Central memory CD4-positive, alpha-beta T cell (primary cell): ENCODE measurements at regions not wholly inside any gene's neighbourhood (a gene's known extent, or its start where the extent isn't known, plus 50 kb on each side); places are given as distances from the start of the nearest gene placed in this dataset.
"Not testable (repeated sequence)": the region's sequence is repeated elsewhere in the genome, so short reads cannot be mapped to it uniquely, and the experiment has no call there.

Experiments used
- DNase-seq: peaks from one replicate; pipeline ENCODE4 v3.0.0; 2022

DNA sequence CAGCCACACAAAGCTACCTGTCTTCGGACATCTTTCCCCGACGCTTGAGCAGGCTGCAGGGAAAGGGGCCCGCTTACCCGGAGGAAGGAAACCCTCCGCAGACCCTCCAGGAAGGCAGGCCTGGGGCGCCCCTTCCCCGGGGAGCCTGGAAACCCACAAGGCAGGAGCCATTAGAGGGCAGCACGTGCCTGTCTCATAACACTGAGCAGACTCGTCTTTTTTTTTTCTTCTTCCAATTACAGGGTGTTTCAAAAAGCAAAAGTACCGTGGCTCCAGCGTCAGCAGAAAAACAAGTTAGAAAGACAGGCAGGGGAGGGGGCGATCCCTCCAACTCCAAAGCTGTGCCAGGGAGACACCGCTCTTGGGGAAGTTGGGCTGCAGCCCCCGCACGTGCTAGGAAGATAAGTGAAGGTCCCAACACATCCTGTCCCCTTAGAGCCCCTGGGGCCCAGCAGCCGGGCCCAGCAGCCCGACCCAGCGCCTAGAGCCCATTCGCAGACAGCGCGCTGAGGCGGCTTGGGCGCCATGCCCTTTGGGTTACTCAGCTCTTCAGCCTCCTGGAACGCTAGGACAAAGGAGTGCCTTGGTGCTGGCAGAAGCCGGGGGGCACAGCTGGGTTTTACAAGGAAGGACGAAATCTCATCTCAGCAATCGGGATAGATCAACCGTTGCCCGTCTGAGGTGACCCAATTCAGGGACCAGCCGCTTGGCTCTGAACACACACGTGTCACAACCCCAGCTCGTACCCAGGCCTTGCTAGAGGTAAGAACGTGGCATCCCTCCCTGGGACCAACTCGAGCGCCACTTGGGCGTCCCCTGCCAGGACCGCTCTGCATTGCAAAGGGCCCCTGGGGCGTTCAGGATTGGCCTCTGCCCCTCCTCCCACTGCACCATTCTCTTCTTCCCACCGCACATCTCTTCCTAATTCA lies 136.3 kb downstream of the LY86 start:
- peak; percentile 10 for DNase-seq

GRCh38 chr6:6725468-6726209 lies 137.1 kb downstream of the LY86 start:
- no peak for DNase-seq

DNA sequence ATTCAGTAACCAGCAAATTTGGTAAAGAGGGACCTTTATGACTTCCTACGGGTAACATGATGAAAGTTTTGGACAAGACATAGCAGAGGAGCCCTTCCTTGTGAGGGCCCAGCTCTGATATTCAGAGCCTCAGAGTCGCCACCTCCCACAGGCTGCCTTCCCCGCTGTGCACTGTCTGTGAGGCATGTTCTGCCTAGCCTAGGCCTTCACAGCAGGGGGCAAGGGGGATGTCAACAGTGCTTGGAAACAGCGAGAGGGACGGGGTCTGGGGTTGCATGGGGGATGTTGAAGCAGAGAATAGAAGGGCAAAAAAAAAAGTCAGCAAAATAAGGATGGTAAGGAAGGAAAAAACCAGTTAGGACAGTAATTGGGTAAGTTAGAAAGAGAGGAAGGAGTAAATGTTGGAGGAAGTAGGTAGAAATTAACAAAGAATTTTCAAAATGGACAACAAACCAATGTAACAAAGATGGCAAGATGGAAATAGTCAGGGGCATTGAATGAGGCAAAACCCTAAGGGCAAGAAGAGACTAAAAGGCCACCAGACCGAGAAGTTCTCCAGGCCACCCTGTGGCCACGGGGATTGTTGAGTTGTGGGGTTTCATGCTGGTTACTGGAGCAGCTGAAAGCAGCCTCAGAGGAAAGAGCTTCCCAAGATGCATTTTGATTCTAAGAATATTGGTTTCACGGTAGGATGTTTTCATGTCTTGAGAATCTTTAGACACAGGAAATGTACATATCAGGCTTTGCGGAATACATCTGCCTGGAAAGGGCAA lies 139.8 kb downstream of the LY86 start:
- no peak for DNase-seq

DNA sequence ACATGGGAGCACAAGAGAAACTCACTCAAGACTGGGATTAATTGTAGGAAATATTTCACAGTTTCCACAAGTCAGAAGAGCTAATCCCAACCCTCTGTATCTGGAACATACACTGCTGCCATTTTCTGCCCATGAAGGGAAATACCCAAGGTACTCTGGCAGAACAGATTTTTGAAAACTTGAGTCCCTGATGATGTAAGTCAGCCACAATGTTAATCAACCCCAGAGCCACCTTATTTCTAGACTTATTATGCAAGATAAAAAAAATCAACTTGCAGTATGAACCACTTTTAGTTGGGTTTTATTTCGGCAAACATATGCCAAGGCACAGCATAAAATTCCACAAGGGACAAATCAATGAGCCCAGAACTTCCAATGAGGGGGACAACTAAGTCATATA lies 141.5 kb downstream of the LY86 start:
- DNase-seq = no peak

DNA sequence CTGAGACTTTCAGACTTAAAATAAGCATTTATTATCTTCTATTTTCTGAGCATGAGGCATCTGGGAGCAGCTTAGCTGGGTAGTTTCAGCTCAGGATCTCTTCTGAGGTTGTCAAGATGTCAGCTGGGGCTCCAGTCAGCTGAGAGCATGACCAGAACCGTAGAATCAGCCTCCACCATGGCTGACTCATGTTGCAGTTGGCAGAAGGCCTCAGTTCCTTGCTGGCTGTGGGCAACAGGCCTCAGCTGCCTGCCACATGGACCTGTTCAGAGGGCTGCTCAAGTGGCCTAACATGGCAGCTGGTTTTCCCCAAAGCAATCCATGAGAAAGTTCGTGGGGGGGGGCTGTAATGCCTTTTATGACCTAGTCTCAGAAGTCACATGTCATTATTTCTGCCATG lies 142.3 kb downstream of the LY86 start:
- no peak for DNase-seq

DNA sequence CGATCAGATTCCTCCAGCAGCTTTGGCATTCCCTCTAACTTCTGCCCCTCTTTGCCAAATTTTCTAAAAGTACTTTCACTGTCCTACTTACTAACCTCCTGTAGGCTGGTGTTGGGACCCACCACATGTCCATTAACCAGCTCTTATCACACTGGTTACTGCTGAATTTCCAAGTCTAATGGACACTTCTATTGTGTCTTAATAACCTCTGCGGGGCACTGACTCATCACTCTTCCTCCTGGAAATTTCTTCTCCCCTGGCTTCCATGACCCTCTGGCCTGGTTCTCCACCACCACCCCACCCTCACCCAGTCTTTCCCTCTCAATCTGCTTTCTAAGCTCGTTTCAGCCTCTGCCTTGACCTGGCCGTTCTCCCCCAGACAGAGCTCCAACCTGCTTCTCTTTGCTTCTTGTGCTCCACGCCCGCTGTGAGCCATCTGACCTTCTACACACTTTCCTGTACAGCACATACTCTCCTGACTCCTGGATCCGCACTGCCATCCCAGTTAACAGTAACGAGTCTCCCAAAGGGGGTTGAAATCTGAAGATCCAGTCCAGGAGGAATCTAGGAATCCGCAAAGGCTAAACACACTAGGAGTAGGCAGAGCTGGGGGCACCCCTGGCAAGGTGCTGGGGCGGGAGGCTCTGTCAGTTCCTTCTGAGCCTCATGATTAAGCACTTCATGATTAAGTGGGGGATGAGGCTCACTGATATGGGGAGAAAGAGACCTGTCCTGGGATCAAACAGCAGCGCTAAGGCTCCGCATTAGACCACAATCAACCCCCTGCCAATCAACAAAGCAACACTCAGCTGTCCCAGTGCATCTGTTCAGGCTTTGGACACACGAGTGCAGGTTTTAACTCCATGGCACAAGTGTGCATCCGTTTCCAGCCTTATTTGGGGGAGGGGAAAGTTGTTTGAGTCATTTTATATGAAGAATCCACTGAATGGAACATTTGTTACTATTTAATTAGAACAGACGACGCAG lies 146.3 kb downstream of the LY86 start:
- no peak for DNase-seq

GRCh38 chr6:6736791-6737654 lies 148.5 kb downstream of the LY86 start:
- DNase-seq = no peak

DNA sequence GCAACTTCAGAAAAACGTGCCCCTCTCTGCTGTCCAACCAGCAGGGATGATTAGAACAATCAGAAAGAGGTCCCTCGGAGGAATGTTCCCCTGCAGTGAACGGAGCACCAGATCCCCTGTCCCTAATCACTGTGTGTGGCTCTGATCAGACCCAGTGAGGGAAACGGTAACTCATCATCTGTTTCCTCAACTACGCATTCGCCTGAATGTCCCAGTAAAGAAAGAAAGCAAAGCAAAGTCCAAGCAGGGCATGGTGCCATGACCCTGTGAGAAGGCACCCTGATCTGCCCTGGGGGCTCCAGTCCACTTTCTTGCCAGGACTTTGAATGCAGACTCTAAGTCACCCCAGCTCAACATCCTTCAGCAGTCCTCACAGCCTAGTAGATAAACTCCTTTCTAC lies 149.2 kb downstream of the LY86 start:
- DNase-seq = no peak

GRCh38 chr6:6738108-6738507 lies 149.6 kb downstream of the LY86 start:
- DNase-seq = no peak

DNA sequence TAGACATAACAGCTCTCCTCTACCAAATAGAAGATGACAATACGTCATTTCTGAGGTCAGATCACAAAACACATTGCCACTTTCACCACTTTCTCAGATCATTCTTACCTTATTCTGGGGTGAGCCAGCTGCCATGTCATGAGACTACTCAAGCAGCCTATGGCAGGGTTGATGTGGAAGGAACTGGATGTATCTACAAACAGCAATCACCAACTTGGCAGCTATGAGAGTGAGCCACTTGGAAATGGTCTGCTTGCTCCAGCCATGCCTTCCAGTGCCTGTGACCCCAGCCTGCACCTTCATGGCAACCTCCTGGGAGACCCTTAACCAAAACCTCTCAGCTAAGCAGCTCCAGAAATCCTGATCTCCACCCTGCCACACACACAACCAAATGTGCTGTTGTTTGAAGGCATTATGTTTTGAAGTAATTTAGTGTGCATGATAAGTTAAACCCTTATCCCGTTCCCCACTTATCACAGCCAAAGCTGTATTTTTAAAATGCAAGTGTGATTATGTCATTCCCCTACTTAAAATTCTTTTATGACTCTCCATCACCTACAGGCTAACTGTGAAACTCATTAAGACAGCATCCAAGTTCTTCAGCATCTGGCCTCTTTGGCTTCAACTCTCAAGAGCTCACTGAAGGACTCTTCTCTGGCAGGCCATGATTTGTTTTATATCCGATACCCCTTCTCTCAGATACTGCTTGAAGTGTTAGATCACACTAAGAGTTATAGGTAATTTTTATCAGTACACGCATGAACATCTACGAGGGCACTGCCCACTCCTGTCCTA lies 150.6 kb downstream of the LY86 start:
- no peak for DNase-seq

DNA sequence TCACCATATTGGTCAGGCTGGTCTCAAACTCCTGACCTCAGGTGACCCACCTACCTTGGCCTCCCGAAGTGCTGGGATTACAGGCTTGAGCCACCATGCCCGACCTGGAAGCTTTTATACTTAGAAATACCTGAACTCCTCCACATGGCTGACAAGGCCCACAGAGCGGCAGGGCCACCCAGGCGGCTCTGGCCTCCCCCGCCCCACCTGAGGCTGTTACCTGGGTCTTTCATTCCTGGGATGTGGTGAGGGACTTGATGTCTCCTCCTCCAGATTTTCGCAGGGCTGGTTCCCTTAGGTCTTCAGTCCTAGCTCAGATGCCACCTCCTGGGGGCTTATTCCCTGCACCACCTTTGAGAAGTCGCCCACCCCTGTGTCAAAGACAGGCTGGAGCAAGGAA lies 152.1 kb downstream of the LY86 start:
- no peak for DNase-seq

DNA sequence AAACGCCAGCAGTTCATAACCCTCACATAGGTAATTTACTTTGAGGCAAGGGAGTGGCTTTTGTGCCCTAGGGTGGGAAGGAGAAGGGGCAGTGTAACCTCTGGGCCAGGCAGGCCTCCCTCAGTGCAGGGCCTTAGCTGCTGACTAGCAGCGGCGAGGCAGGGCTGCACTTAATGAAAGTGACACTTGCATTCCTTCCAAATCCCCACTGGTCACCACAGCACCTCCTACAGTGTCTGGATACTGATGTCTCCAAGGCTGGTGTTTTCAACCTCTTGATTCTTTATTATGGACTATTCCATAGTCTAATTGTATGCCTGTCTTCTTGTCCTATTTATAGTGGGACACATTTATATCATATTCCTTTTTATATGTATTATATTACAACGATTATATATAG lies 152.7 kb downstream of the LY86 start:
- DNase-seq = no peak

DNA sequence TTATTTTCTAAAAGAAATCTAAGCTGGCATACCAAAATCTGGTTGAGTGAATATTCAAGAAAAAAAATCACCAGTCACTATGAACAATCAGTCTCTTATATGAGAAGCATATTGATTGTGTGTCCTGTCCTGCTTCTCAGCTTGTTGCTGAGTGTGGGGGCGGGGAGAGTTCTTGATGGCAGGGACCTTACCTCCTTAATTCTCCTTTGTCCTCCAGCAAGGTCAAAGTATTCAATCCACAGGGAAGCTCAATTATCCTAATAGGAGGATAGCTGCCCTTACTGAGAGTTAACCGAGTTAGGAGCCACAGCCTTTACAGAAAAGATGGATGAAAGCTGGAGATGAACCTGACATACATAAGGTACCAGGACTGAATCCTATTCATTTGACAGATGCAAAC lies 154.0 kb downstream of the LY86 start:
- no peak for DNase-seq

- DNase-seq = no peak
These were observed 156.0 kb downstream of the LY86 start for GRCh38 chr6:6744551-6744950.

GRCh38 chr6:6745637-6746332 lies 157.3 kb downstream of the LY86 start:
- not testable (repeated sequence) for DNase-seq

DNA sequence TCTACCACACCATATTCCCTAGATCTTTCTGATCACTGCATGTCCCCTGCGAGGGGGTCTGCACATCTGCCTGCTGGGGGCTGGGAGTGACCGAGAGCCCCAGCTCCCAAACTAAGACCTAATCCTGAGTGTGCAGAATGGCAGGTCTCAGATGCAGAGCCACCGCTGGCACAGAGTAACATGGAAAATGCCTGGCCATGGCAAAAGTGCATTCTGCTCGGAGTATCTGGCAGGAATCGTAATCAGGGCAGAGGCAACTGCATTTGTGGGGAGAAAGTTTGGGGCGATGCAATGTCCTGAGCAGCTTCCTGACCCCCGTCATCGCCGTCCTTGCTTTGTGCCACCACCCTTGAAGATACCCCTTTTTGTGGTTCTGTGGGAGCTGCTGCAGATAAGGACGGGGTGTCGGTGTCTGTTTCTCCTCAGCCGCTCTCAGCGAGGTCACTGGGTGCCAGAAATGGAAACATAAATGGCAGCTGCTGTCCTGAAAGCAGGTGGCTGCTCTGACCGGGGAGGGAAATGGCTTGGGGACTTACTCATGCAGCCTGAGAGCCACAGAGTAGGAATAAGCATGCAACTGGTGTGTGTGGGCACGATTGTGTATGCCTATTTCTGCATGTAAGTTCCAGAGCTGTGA lies 157.9 kb downstream of the LY86 start:
- DNase-seq = no peak

DNA sequence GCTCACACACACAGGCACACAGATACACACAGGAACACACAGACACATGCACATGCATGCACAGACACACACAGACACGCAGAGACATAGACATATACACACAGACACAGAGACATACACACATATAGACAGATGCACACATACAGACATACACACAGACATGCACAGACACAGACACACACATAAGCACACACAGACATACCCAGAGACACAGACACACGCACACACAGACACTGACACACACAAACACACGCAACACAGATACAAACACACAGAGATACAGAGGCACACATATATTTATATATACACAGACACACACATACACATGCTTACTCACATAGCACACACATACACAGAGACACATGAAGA lies 158.4 kb downstream of the LY86 start:
- no peak for DNase-seq

DNA sequence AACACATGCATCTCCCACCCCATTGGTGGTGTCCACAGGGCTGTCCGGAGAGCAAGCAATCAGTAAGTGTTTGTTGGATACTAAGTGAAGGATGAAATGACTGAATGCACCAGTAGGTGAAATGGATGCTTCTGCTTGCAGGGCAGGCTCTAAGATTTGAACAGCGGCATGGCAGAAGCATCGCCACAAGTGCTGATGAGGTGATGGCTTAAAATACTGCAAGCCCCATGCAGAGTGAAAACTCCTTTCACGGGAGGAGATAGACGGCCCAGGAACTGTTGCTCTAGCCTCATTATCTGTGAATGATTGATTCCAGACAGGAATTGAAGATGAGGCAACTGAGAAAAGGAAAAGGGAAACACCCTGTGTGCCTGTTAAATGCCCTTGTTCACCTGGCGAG lies 158.9 kb downstream of the LY86 start:
- DNase-seq = no peak

- DNase-seq = no peak
These were observed 159.5 kb downstream of the LY86 start for GRCh38 chr6:6748001-6748400.
